Fibroblast of lung (primary cell): ENCODE measurements at regions not wholly inside any gene's neighbourhood (a gene's known extent, or its start where the extent isn't known, plus 50 kb on each side); places are given as distances from the start of the nearest gene placed in this dataset.

Source experiments
- DNase-seq, 2 donors: peaks; one replicate each; pipeline versions ENCODE4 v3.0.0 to v3.0.0-alpha.2; 2010; ENCODE audit warnings: low read depth in 2 of 2
- H2AFZ ChIP-seq: 2 replicates; pipeline ENCODE4 v1.5.1; 2012; ENCODE audit warnings: low read length, control low read depth, inconsistent platforms
- H3K27ac ChIP-seq: 2 replicates; pipeline ENCODE4 v1.5.1; 2011; ENCODE audit warnings: low read length, control low read depth; ENCODE audit not compliant: insufficient read depth
- H3K27me3 ChIP-seq: 2 replicates; pipeline ENCODE4 v1.5.1; 2011; ENCODE audit warnings: mild to moderate bottlenecking, low read length; ENCODE audit not compliant: control insufficient read depth, insufficient read depth
- H3K36me3 ChIP-seq: 2 replicates; pipeline ENCODE4 v1.5.1; 2011; ENCODE audit warnings: low read length; ENCODE audit not compliant: control insufficient read depth, insufficient read depth
- H3K4me1 ChIP-seq: 2 replicates; pipeline ENCODE4 v1.5.1; 2011; ENCODE audit warnings: low read length; ENCODE audit not compliant: control insufficient read depth, insufficient read depth; ENCODE audit errors: extremely low read depth
- H3K4me2 ChIP-seq: 2 replicates; pipeline ENCODE4 v1.5.1; 2011; ENCODE audit warnings: low read length, control low read depth; ENCODE audit not compliant: insufficient read depth; ENCODE audit errors: extremely low read depth
- H3K4me3 ChIP-seq, 4 experiments: fragments of 200-600 bp in 1 of 4; sonication (generic) in 1 of 4; replicated peaks in 1 of 4; 2 replicates each; pipeline ENCODE4 v1.5.1; 2011 to 2016; ENCODE audit warnings: low read length in 4 of 4, low read depth in 3 of 4, mild to moderate bottlenecking in 3 of 4, control low read depth in 2 of 4, inconsistent platforms in 1 of 4, mixed read lengths in 1 of 4; ENCODE audit not compliant: insufficient read depth in 1 of 4; ENCODE audit errors: control extremely low read depth in 1 of 4
- H3K79me2 ChIP-seq: 2 replicates; pipeline ENCODE4 v1.5.1; 2012; ENCODE audit warnings: mild to moderate bottlenecking, low read length, inconsistent platforms; ENCODE audit not compliant: control insufficient read depth, insufficient read depth
- H3K9ac ChIP-seq: 2 replicates; pipeline ENCODE4 v1.5.1; 2011; ENCODE audit warnings: mild to moderate bottlenecking, low read length, control low read depth; ENCODE audit not compliant: insufficient read depth
- H3K9me3 ChIP-seq: 2 replicates; pipeline ENCODE4 v1.5.1; 2012; ENCODE audit warnings: low read depth, low read length; ENCODE audit not compliant: control insufficient read depth, insufficient read depth
- H4K20me1 ChIP-seq: 2 replicates; pipeline ENCODE4 v1.5.1; 2011; ENCODE audit warnings: low read length; ENCODE audit not compliant: control insufficient read depth, insufficient read depth; ENCODE audit errors: extremely low read depth
- CTCF ChIP-seq, 2 donors: IDR thresholded peaks in 1 of 2; conservative IDR thresholded peaks in 1 of 2; 1 replicate in 1 of 2; 2 replicates in 1 of 2; pipeline ENCODE4 v1.5.1; 2011 to 2012; ENCODE audit warnings: low read length in 2 of 2, control low read depth in 1 of 2, inconsistent platforms in 1 of 2, low read depth in 1 of 2, mild to moderate bottlenecking in 1 of 2
- EZH2 ChIP-seq: IDR thresholded peaks from 2 replicates; pipeline ENCODE4 v1.5.1; 2012; ENCODE audit warnings: low read length, control low read depth, mild to moderate bottlenecking; ENCODE audit errors: missing control alignments

- Histone ChIP-seq H3K79me2 (no peaks in the 10 kb centered on the region), H3K27me3 (no peaks in the 10 kb centered on the region), H3K4me2 (no peak overlapping the region), H2AFZ (no peak overlapping the region), H4K20me1 (no peaks in the 10 kb centered on the region), H3K36me3 (no peaks in the 10 kb centered on the region), H3K27ac (no peak overlapping the region), H3K4me1 (peaks cover 21% of the 10 kb centered on the region), H3K4me3 (no peak overlapping the region), H3K9ac (no peak overlapping the region), H3K9me3 (no peaks in the 10 kb centered on the region)
- DNase-seq, result no peak
- TF ChIP-seq CTCF (conservative IDR thresholded peaks at IDR 0.05 in 1 of 2, IDR thresholded peaks at IDR 0.05 in 1 of 2; ENCODE audit: low read depth in 1 of 2, low read length in 2 of 2) (peak; percentile 8 to 28), EZH2 (no peak)
Measured at GRCh38 chr13:44818428-44818827, 170.8 kb downstream of the NUFIP1 start.

GRCh38 chr13:44818016-44818415, 171.3 kb downstream of the NUFIP1 start:
- H4K20me1 ChIP-seq, result no peaks in the 10 kb centered on the region
- no peak overlapping the region for H3K4me3 ChIP-seq
- H3K79me2 ChIP-seq, result no peaks in the 10 kb centered on the region
- H2AFZ ChIP-seq, result no peak overlapping the region
- no peak overlapping the region for H3K9ac ChIP-seq
- no peaks in the 10 kb centered on the region for H3K9me3 ChIP-seq
- no peak for TF ChIP-seq CTCF (conservative IDR thresholded peaks at IDR 0.05 in 1 of 2, IDR thresholded peaks at IDR 0.05 in 1 of 2; ENCODE audit: low read depth in 1 of 2, low read length in 2 of 2)
- TF ChIP-seq EZH2, result no peak
- H3K4me2 ChIP-seq, result no peak overlapping the region
- peaks cover 21% of the 10 kb centered on the region for H3K4me1 ChIP-seq
- no peaks in the 10 kb centered on the region for H3K36me3 ChIP-seq
- DNase-seq, result no peak
- no peaks in the 10 kb centered on the region for H3K27me3 ChIP-seq
- no peak overlapping the region for H3K27ac ChIP-seq

- Histone ChIP-seq H3K79me2 (no peaks in the 10 kb centered on the region), H4K20me1 (no peaks in the 10 kb centered on the region), H3K9ac (no peak overlapping the region), H2AFZ (no peak overlapping the region), H3K4me1 (peaks cover 21% of the 10 kb centered on the region), H3K9me3 (no peaks in the 10 kb centered on the region), H3K27ac (no peak overlapping the region), H3K4me2 (no peak overlapping the region), H3K4me3 (no peak overlapping the region), H3K36me3 (no peaks in the 10 kb centered on the region), H3K27me3 (no peaks in the 10 kb centered on the region)
- no peak for TF ChIP-seq CTCF (conservative IDR thresholded peaks at IDR 0.05 in 1 of 2, IDR thresholded peaks at IDR 0.05 in 1 of 2; ENCODE audit: low read depth in 1 of 2, low read length in 2 of 2)
- no peak for TF ChIP-seq EZH2
- peak in 1 of 2 donors; percentile 67 for DNase-seq
Measured at GRCh38 chr13:44817131-44817671, 172.1 kb downstream of the NUFIP1 start.
